Keratinocyte (primary cell): ENCODE measurements at regions not wholly inside any gene's neighbourhood (a gene's known extent, or its start where the extent isn't known, plus 50 kb on each side); places are given as distances from the start of the nearest gene placed in this dataset.
"Not testable (repeated sequence)": the region's sequence is repeated elsewhere in the genome, so short reads cannot be mapped to it uniquely, and the experiment has no call there.

Experiments
- DNase-seq: peaks from one replicate; pipeline ENCODE4 v3.0.0-alpha.2; 2011; ENCODE audit warnings: low read depth, missing footprints, low spot score
- FAIRE-seq: peaks from 2 replicates; lab custom pipeline; 2011; peaks lifted over from hg19 to GRCh38; lab: Jason Lieb, UNC
- H2AFZ ChIP-seq: 2 replicates; pipeline ENCODE4 v1.6.0; 2012; ENCODE audit warnings: low read length, control low read depth, inconsistent platforms; ENCODE audit not compliant: control insufficient read depth
- H3K27ac ChIP-seq: 2 replicates; pipeline ENCODE4 v1.5.1; 2011; ENCODE audit warnings: low read length; ENCODE audit not compliant: control insufficient read depth, insufficient read depth
- H3K27me3 ChIP-seq: 3 replicates; pipeline ENCODE4 v1.6.0; 2011; ENCODE audit warnings: low read length; ENCODE audit not compliant: control insufficient read depth, insufficient read depth; ENCODE audit errors: extremely low read depth
- H3K36me3 ChIP-seq, 2 experiments: 2 replicates in 1 of 2; 3 replicates in 1 of 2; pipeline ENCODE4 v1.5.1; 2011; ENCODE audit warnings: low read length in 2 of 2, mild to moderate bottlenecking in 1 of 2; ENCODE audit not compliant: control insufficient read depth in 2 of 2, insufficient read depth in 2 of 2; ENCODE audit errors: extremely low read depth in 1 of 2
- H3K4me1 ChIP-seq: 3 replicates; pipeline ENCODE4 v1.5.1; 2011; ENCODE audit warnings: low read length; ENCODE audit not compliant: control insufficient read depth, insufficient read depth; ENCODE audit errors: extremely low read depth
- H3K4me2 ChIP-seq: 3 replicates; pipeline ENCODE4 v1.6.0; 2011; ENCODE audit warnings: low read depth, low read length; ENCODE audit not compliant: control insufficient read depth, insufficient read depth; ENCODE audit errors: extremely low read depth
- H3K4me3 ChIP-seq, 3 experiments: fragments of 200-600 bp in 1 of 3; sonication (generic) in 1 of 3; 2 replicates in 2 of 3; 3 replicates in 1 of 3; pipeline ENCODE4 v1.5.1; 2011 to 2016; ENCODE audit warnings: low read length in 3 of 3, mild to moderate bottlenecking in 3 of 3, control low read depth in 2 of 3, inconsistent platforms in 1 of 3, low read depth in 1 of 3, mixed read lengths in 1 of 3, mixed run types in 1 of 3, moderate library complexity in 1 of 3; ENCODE audit not compliant: control insufficient read depth in 2 of 3, insufficient read depth in 2 of 3; ENCODE audit errors: extremely low read depth in 1 of 3
- H3K79me2 ChIP-seq: 2 replicates; pipeline ENCODE4 v1.6.0; 2012; ENCODE audit warnings: low read length; ENCODE audit not compliant: control insufficient read depth, insufficient read depth
- H3K9ac ChIP-seq: 3 replicates; pipeline ENCODE4 v1.6.0; 2011; ENCODE audit warnings: low read length; ENCODE audit not compliant: control insufficient read depth, insufficient read depth; ENCODE audit errors: extremely low read depth
- H3K9me1 ChIP-seq: 3 replicates; pipeline ENCODE4 v1.6.0; 2011; ENCODE audit warnings: low read length; ENCODE audit not compliant: control insufficient read depth, insufficient read depth; ENCODE audit errors: extremely low read depth
- H3K9me3 ChIP-seq: 2 replicates; pipeline ENCODE4 v1.5.1; 2012; ENCODE audit warnings: low read depth, low read length; ENCODE audit not compliant: control insufficient read depth
- H4K20me1 ChIP-seq: 3 replicates; pipeline ENCODE4 v1.6.0; 2011; ENCODE audit warnings: low read length; ENCODE audit not compliant: control insufficient read depth, insufficient read depth; ENCODE audit errors: extremely low read depth
- EZH2 ChIP-seq: IDR thresholded peaks from one replicate; pipeline ENCODE4 v1.6.1; 2012; ENCODE audit warnings: inconsistent platforms, mild to moderate bottlenecking, low read length, moderate library complexity
- dilution Hi-C: fragments of 300-500 bp; cut with MboI; formaldehyde crosslinking; loops from one replicate; pipeline ENCODE4 v1.7.0; 2020; ENCODE audit warnings: low sequenced_read_pairs; ENCODE audit not compliant: extremely low pct_ligation_motif_present
- TF ChIP-seq, protein P1 (sequence below), 3 experiments: IDR thresholded peaks in 1 of 3; conservative IDR thresholded peaks in 1 of 3; optimal IDR thresholded peaks in 1 of 3; 2 replicates in 2 of 3; 3 replicates in 1 of 3; pipeline versions ENCODE3 to v1.5.1; 2011; ENCODE audit warnings: low read length in 3 of 3, mild to moderate bottlenecking in 3 of 3, moderate library complexity in 2 of 3, control low read depth in 1 of 3, inconsistent platforms in 1 of 3; ENCODE audit not compliant: insufficient read depth in 2 of 3; ENCODE audit errors: extremely low read depth in 1 of 3

DNA sequence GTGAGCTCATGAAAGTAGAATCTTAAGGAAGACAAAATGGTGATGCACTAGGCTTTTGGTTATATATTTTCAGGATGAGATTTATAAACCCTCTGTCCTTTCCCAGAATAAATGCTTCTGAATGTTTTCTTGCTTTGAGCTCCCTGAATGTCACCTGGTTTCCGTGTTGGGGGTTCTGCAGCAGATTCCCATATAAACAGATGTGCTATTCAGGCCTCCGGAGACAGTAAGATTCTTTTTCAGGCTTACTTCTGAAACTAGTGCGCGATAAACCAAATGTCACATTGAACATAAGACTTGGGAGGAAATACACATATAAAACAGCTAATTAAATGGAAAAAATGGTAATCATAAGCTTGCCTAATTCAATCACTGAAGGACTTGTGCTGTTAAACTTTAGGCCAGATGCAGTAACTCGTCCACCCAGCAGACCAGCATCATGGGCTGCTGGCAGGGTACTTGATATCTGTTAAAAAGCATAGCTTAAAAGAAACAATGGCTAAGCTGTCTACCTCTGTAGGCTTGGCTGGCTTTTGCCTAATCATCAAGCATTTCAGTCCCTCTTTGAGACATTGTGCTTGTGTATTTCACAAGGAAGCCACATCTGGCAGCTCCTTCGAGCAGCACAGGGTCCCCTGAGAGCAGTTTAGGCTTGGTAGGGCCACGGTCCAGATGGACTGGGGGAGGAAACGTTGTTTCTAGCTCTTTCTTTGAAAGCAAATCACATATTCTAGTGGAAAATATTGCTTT is 281.2 kb upstream of the KIAA1217 start:
- dilution Hi-C loops = no loop called here
- H3K9me3 ChIP-seq = no peaks in the 10 kb centered on the region
- H3K4me1 ChIP-seq = no peaks in the 10 kb centered on the region
- no peaks in the 10 kb centered on the region for H3K36me3 ChIP-seq
- H3K9me1 ChIP-seq = no peaks in the 10 kb centered on the region
- DNase-seq (no peak), FAIRE-seq (no peak)
- no peak overlapping the region for H3K4me2 ChIP-seq
- H3K79me2 ChIP-seq = no peaks in the 10 kb centered on the region
- TF ChIP-seq, protein P1, sequence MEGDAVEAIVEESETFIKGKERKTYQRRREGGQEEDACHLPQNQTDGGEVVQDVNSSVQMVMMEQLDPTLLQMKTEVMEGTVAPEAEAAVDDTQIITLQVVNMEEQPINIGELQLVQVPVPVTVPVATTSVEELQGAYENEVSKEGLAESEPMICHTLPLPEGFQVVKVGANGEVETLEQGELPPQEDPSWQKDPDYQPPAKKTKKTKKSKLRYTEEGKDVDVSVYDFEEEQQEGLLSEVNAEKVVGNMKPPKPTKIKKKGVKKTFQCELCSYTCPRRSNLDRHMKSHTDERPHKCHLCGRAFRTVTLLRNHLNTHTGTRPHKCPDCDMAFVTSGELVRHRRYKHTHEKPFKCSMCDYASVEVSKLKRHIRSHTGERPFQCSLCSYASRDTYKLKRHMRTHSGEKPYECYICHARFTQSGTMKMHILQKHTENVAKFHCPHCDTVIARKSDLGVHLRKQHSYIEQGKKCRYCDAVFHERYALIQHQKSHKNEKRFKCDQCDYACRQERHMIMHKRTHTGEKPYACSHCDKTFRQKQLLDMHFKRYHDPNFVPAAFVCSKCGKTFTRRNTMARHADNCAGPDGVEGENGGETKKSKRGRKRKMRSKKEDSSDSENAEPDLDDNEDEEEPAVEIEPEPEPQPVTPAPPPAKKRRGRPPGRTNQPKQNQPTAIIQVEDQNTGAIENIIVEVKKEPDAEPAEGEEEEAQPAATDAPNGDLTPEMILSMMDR (optimal IDR thresholded peaks at IDR 0.05 in 1 of 3, IDR thresholded peaks at IDR 0.05 in 1 of 3, conservative IDR thresholded peaks at IDR 0.05 in 1 of 3; ENCODE audit: extremely low read depth in 1 of 3, insufficient read depth in 2 of 3, low read length in 3 of 3) = no peak
- TF ChIP-seq EZH2 = no peak
- H3K27ac ChIP-seq = no peak overlapping the region
- no peaks in the 10 kb centered on the region for H3K27me3 ChIP-seq
- H3K9ac ChIP-seq = no peak overlapping the region
- no peaks in the 10 kb centered on the region for H4K20me1 ChIP-seq
- no peak overlapping the region for H2AFZ ChIP-seq
- H3K4me3 ChIP-seq = no peak overlapping the region

DNA sequence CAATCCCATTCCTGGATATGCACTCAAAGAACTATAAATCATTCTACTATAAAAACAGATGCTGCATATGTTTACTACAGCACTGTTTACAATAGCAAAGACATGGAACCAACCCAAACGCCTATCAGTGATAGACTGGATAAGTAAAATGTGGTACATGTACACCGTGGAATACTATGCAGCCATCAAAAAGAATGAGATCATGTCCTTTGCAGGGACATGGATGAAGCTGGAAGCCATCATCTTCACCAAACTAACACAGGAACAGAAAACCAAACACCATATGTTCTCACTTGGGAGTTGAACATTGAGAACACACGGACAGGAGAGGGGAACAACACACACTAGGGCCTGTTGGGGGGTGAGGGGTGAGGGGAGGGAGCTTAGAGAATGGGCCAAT is 274.9 kb upstream of the KIAA1217 start:
- H3K4me3 ChIP-seq, H3K9me3 ChIP-seq, DNase-seq, H2AFZ ChIP-seq, H3K79me2 ChIP-seq, FAIRE-seq, H3K27me3 ChIP-seq, H3K4me2 ChIP-seq, H3K36me3 ChIP-seq, H3K27ac ChIP-seq, H3K9ac ChIP-seq, H3K9me1 ChIP-seq, H4K20me1 ChIP-seq, H3K4me1 ChIP-seq, dilution Hi-C loops: not testable (repeated sequence)

DNA sequence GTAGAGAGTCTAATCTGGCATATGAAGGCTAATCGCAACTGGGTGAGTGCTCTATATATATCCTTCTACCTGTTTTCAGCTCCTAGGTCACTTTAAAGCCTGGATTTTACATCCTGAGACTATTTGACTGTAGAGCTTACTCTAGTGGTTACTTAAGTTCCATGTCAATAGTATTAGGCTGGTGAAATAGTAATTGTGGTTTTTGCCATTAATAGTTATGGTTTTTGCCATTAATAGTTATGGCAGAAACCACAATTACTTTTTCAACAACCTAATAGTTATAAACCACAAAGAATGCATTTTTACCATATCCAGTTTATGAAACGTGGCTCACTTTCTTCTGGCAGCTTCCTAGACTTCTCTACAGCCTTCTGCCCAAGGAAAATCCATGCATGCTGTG is 263.1 kb upstream of the KIAA1217 start:
- Histone ChIP-seq H2AFZ (no peak overlapping the region), H3K79me2 (no peaks in the 10 kb centered on the region), H3K4me3 (no peak overlapping the region), H3K9ac (no peak overlapping the region), H3K9me1 (no peaks in the 10 kb centered on the region), H3K4me2 (no peak overlapping the region), H3K27ac (no peak overlapping the region), H3K4me1 (no peaks in the 10 kb centered on the region), H4K20me1 (no peaks in the 10 kb centered on the region), H3K9me3 (no peaks in the 10 kb centered on the region), H3K36me3 (no peaks in the 10 kb centered on the region), H3K27me3 (no peaks in the 10 kb centered on the region)
- TF ChIP-seq, protein P1 (optimal IDR thresholded peaks at IDR 0.05 in 1 of 3, IDR thresholded peaks at IDR 0.05 in 1 of 3, conservative IDR thresholded peaks at IDR 0.05 in 1 of 3; ENCODE audit: extremely low read depth in 1 of 3, insufficient read depth in 2 of 3, low read length in 3 of 3) = no peak
- no peak for TF ChIP-seq EZH2
- DNase-seq (no peak), FAIRE-seq (no peak)
- dilution Hi-C loops = no loop called here
